ENCODE measurements at regions not wholly inside any gene's neighbourhood (a gene's known extent, or its start where the extent isn't known, plus 50 kb on each side); places are given as distances from the start of the nearest gene placed in this dataset.

DNA sequence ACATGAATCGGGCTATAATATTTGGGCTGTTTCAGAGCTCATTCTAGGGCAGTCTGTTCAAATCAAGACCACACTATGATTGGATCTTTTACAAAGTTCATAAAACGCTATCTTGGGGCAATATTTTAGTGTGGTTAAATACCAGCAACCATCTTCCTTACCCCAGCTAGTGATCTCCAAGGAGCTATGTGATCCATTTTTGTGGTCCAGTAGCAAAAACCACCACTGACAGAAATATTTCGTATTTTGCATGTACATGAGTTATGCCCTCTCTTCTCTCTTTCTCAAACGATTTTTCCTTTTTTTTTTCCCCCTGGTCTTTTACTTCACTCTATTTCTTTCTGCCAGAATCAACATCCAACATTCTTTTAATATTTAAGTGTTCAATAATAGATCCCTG lies 280.6 kb upstream of the KITLG start:
- TF ChIP-seq, protein P1, sequence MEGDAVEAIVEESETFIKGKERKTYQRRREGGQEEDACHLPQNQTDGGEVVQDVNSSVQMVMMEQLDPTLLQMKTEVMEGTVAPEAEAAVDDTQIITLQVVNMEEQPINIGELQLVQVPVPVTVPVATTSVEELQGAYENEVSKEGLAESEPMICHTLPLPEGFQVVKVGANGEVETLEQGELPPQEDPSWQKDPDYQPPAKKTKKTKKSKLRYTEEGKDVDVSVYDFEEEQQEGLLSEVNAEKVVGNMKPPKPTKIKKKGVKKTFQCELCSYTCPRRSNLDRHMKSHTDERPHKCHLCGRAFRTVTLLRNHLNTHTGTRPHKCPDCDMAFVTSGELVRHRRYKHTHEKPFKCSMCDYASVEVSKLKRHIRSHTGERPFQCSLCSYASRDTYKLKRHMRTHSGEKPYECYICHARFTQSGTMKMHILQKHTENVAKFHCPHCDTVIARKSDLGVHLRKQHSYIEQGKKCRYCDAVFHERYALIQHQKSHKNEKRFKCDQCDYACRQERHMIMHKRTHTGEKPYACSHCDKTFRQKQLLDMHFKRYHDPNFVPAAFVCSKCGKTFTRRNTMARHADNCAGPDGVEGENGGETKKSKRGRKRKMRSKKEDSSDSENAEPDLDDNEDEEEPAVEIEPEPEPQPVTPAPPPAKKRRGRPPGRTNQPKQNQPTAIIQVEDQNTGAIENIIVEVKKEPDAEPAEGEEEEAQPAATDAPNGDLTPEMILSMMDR (IDR thresholded peaks at IDR 0.05; ENCODE audit: low read depth, low read length, poor library complexity, severe bottlenecking) = no peak
- no peak for TF ChIP-seq EZH2phosphoT487 (IDR thresholded peaks at IDR 0.05; ENCODE audit: borderline replicate concordance, low read length)

Measured in DOHH2 (cell line).